ENCODE measurements at regions not wholly inside any gene's neighbourhood (a gene's known extent, or its start where the extent isn't known, plus 50 kb on each side); places are given as distances from the start of the nearest gene placed in this dataset.
"Not testable (repeated sequence)": the region's sequence is repeated elsewhere in the genome, so short reads cannot be mapped to it uniquely, and the experiment has no call there.

DNA sequence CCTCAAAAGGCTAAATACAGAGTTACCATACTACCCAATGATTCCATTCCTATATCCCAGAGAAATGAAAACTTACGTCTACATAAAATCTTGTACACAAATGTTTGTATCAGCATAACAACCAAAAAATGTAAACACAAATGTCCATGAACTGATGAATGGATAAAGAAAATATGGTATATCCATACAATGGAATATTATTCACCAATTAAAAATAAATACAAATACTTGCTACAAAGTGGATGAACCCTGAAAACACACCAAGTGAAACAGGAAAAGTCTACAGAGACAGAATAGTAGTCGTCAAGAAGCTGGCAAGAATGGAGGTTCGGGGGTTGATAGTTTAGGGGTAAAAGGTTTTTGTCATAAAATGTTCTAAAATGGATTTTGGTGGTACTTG, 54.0 kb upstream of the ANKRD28 start:
- no peak for DNase-seq

DNA sequence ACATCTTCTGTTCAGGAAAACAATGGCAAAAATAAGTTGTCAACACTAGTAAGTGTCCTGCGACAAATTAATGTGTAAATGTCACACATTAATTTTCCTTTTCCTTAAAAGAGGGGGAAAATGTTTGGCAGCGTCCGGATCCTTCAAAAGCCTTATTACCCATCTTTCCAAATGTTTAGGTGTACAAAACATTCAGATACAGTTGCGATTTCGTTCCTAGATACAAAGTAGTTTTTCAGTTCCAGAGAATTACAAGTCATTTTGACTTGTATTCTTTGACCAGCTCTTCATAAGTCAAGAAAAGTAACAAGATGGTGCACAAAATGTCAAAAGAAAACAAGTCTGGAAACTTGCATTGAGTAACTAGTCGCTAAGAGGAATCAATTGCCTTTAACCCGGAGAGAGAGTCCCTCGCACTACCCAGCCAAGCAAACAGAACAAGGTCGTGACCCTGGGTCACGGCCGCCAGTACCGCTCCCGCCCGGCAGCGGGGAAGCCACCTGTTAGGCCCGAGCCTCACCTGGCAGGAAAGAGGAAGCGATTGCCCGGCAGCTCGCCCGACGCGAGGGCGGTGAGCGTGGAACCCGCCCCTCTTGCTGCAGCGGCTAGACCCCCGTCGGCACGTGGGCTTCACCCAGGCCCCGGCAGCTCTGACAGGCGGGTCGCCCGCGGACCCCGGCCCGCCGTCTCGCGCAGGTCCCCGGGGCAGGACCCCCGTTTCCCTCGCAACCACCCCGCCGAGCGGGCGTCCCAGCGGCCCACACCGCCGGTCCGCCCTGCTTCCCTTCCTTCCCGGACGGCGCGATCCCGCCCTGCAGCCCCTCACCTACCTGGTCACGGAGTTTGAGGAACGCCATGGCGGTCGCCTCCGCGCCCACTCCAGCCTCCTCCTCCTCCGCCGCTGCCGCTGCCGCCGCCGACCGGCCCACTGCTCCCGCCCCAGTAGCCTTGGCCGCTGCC, 61.0 kb upstream of the ANKRD28 start:
- DNase-seq, result peak in 6 of 14 donors; percentile 12 to 54 (median 26)

DNA sequence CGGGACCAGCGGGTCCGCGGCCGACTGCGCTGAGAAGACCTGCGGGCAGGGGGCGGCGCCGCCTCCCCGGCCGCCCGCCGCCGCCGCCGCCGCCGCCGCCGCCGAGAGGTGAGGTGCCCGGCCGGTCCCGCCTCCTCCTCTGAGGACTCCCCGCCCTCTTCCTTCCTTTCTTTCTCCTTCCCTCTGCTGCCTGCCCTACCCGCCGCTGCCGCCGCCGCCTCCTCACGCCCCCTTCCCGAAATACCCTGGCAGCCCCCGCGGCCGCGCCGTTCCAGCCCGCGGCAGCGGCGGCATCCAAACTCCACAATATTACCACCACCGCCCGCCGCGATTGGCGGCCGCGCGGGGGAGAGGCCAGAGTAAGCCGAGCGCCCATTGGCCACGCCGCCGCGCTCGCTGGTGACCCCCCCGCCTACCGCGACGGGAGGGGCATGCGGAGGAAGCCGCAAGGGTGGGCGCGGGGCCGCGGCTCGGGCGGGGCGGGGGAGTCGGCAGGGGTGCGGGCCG, 61.8 kb upstream of the ANKRD28 start:
- peak in 13 of 14 donors; percentile 33 to 90 (median 77) for DNase-seq

DNA sequence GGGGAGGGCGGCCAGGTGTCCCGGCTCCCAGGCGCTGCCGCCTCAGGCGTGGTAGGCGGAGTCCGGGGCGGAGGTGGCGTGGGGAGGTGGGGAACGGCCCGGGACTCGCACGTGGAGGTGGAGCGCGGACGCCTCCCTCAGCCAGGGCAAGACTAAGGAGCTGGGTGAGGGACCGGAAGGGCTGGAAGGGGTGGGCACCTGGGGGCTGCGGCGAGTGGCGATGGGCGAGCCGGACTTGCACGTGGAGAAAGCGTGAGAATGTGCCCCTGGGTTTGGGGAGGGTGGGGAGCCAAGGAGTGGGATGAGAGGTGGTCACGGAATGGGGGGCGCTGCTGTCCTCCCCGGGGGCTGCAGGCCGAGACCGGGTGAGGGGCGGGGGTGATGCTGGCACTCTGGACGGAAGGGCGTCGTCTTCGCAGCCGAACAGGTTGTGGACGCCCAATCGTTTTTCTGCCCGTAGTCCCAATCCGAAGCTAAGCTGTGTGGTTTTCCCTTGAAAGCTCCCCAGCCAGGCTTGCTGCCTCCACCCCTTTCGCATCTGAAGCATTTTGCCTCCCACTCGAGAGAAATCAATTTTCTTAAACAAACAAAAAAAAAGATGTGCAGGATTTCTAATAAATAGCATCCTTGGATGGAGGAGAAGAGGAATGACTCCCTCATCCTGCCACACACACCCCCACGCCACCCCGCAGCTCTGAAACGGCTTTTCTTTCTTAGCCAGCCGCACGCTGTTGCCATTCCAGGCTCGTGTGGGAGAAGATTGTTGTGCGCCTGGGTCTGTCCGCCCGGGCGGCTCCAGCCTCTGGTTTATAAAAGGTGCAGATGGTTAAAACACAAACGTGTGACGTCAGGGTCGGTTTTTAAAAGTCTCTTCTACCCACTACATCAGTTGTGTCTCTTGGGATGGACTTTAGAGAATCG, 62.5 kb upstream of the ANKRD28 start:
- peak in 12 of 14 donors; percentile 18 to 83 (median 59) for DNase-seq

DNA sequence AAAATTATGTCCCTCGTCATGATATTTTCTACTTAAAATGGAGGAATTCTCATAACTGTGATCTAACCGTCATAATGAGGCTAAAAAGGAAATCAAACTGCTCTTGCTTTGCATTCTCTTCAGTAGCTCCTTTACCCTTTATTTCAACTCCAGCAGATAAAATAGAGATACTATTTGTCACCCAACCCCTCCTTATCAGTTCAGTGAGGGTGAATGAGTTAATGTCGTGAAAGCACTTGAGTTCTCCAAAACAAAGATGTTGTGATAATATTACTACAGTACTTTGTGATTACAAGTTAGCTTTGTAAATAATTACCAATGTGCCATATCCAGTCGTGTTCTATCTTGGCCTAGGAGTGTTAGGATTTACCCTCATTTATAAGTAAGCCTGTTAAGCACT, 63.4 kb upstream of the ANKRD28 start:
- peak in 1 of 14 donors; percentile 30 for DNase-seq

DNA sequence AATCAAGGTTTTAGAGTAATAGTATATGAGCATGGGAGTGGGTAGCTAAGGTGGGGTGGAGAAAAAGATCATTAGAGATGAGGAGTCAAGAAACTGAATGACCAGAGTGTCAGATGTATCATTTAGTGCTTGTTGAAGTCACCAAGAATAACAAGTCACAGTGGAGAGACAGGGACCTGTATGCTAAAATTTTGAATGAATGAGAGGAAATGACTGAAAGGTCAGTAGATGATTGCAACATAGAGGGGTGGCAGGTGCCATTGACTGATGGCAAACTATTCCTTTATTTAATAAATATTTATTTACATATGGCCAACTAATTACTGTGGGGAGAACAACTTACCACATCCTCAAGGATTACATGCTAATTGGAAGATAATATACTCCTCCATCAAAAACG, 75.0 kb upstream of the ANKRD28 start:
- DNase-seq, result no peak

DNA sequence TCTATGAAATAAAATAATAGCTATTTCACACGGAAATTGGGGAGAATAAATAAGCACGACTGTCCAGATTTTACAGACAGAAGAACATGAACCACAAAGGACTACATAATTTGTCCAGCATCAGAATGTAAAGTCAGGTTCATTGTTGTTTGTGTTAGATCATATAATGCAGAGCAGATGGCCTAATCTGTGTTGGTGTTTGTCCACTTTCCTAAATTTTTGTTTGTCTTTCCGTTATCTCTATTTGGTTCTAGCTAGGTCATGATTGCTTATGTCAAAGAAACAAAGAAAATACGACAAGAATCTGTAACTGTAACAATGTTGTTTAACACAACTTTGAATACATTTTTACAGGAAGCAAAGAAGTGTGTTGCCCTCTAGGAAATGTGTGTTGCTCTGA, 75.6 kb upstream of the ANKRD28 start:
- no peak for DNase-seq

DNA sequence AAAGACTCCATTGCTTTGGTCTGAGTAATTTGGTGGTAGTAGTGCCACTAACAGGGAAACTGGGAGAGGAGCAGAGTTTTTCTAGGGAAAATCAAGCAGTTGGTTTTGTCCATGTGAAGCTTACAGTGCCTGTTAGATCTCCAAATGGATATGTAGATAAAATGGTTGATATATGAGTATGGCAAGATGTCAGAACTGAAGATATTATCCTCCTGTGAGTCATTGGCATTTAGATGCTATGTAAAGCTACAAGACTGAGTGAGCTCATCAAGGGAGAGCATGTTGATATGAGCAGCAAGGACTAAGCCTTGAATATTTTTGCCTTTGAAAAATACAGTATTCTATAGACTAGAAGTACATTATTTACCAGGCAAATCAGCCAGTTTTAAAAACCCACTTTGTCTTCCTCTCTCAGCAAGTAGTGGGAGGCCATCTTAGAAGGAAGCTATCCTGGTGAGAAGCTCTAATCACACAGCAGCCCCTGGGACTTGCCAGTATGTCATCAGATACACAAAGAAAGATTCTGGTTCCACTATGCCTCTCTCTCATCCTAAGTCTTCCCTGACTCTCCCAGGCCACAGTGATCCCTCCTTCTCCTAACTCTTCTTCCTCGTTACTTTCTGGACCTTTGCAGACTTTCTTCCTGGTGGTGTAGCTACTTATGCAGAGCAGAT, 77.4 kb upstream of the ANKRD28 start:
- DNase-seq, result no peak

DNA sequence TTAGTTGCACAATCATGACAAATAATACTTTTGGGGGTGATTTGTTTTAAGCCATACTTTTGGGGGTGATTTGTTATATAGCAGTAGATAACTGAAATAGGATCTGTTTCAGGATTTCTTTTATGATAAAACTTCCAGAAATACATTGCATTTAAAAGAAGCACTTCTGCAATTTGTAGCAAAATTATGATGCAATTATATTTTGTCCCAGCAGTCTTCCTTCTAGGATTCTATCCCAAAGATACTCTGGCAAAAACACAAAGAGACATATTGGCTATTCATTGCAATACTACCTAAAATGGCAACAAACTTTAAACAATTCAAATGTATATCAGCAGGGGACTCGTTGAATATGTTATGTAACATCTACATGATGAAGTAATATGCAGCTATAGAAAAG, 78.9 kb upstream of the ANKRD28 start:
- no peak for DNase-seq

DNA sequence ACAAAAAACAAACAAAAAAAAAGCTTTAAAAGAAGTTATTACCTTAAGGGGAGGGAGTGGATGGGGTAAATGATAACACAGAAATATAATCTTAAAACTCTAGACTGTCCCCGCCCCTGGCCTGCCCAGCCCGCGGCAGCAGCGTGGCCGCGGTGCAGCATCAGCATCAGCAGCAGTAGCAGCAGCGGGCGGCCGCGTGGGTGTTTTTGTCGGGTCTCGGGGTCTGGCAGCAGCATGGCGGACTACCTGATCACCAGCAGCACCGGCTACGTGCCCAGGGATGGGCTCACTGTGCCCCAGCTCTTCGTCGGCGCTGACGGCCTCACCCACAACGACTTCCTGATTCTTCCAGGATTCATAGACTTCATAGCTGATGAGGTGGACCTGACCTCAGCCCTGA, 80.0 kb upstream of the ANKRD28 start:
- DNase-seq, result no peak

DNA sequence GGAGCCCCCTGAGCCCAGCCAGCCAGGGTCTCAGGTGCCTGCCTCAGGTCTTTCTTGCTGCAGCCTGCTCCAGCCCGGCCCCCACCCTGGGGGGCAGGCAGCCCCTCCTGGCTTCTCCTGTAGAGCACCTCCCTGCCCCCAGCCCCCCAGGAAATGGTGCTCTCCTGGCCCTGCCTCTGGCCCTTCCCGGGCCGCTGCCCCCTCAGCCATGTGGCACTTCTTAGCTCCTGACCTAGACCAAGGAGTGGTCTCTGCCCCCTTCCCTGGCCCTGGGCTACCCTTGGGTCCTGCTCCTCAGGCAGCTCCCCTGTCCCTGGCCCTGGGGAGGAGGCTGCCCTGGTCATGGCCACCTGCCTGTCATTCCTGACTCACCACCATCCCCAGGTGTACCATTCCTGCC, 82.0 kb upstream of the ANKRD28 start:
- not testable (repeated sequence) for DNase-seq

DNA sequence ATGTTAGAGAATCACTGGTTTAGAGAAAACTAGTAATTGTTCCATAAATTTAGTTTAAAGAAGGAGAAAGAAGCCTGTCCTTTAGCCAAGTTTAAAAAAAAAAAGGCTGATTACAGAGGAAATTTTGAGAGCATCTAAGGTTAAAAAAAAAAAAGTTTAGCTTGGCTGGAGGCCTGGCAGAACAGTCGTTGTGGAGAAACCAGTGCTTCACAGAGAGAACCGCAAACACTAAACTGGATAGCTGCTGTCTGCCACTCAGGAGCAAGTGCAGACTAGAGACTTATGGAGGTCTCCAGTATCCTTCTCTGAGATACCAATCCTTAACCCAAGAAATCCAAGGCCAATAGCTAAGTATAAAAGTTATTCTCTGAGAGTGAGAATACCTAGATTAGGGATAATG, 84.8 kb upstream of the ANKRD28 start:
- no peak for DNase-seq

DNA sequence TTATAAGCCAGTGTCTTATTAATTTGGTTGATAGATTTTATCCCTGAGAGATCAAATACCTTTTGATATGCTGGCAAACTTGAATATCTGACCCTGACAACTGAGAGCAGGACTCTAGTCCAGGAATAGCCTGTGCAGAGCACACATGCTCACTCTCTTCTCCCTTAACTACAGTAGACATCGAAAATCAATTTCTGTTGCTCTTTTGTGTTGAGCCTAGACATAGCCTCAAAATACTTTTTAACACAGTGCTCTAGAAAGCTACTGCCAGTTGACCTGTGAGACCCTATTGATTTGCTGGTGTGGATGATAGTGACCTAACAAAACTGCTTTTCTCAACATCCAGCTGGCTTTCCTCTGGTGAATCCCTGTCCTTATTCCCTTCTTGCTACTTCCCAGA, 86.4 kb upstream of the ANKRD28 start:
- no peak for DNase-seq

DNA sequence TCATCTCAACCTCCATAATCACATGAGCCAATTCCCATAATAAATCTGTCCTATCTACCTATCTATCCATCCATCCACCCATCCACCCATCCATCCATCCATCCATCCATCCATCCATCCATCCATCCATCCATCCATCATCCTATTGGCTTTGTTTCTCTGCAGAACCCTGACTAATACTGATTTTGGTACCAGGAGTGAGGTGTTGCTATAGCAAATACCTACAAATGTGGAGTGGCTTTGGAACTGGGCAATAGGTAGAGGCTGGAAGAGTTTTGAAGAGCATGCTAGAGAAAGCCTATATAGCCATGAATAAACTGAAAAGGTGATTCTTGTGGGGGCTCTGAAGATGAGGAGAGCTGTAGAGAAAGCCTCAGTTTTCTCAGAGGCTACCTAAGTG, 88.7 kb upstream of the ANKRD28 start:
- no peak for DNase-seq

DNA sequence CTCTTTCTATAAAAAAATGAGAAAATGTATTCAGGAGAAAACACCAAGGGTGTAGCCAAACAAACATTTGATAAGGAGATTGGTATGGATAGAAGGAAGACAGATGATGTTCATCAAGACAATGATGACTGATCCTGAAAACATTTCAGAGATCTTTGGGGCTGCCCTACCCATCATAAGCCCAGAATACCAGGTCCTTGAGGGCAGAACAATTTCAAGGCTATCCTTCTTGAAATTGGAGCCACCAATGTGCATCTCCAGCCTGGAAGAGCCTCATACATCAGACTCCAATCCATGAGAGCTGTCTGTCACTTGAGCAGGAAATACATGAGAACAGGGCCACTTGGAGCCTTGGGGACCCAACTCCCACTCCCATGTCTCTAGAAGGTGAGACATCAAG, 89.5 kb upstream of the ANKRD28 start:
- DNase-seq, result no peak

DNA sequence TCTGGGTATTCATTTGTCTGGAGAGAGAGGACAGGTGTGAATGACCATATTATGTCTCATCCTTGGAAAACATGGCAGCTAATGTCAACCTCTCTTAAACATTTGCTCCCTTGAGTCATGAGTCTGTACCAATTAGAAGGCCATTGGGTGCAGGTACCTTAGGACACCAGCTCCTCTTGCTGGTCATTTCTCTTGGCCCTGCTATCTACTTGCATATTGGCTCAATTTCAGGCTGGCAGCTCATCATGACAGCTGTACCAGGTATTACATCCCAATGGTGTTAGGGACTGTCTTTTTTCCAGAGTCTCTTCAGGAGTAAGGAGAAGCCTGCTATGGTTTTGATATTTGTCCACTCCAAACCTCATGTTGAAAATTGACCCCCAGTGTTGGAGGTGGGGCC, 92.2 kb upstream of the ANKRD28 start:
- DNase-seq, result no peak

DNA sequence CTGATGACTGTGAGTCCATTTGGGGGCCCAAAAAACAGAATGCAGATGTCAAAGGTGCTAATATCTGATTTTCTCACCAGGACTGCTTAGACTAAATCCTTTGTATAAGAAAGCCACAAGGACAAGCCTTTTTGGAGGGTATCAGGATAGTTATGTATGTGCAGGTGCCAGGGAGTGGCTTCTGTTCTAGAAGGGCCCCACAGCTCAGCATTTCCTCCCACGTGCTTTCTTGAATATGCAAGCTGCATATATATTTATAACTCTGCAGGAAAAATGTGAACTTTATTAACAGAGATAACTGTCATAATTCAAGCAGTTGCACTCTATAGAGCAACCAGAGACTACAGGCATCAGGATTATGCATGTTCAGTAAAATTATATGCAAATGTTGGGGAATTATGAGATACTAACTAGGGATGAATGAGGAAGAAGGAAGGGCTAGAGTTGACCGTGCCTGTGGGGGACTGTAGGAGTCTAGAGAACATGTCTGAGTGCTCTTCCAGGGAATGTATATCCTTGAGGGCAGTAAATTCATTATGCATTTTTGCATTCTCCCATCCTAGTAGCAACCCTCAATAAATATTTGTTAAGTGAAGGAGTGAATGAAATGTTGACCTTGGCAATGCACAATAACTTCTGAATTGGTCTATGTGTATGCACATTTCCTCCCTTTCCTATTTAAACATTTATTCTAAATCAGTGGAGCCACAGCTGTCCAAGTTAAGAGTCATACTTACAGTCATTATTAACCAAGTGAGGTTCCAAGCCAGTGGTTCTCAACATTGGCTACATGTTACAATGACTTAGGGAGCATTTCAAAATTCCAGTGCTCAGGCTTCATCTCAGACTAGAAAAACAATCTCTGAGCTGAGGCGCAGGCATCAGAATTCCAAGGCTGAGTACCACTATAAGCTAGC, 94.8 kb upstream of the ANKRD28 start:
- DNase-seq, result no peak

DNA sequence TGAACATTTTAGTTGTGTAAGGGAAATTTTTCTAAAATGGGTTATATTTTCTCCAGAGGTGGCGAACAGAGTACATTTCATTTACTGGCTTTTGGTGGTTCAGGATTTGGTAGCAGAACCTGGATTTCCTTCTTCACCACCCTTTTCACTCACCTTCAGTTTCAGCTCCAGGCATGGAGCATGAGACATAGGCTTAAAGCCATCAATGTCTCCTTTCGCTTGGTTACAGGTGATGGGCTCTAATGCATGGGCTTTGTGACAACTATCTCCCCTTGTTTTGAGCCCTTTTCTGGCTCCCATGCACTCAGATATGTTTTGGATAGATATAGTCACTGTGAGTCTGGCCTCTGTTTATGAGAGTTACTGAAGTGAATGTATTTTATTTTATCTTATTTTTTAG, 96.6 kb upstream of the ANKRD28 start:
- no peak for DNase-seq

DNA sequence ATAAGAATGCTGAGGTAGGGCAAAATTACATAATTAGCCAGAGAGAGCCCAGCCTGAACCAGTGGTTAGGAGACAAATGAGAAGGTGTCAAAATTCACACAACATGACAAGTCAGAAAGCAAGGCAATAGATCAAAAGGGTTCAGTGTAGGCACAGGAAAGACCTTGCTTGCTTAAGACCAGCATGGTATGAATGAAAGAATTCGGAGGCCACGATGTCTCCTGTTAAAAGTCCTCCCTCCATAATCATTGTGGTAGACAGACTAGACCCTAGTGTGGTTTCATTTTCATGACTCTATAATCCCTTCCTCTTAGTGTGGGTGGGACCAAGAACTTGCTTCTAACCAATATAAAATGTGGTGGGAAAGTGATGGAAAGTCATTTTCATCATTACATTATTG, 98.7 kb upstream of the ANKRD28 start:
- DNase-seq, result no peak

DNA sequence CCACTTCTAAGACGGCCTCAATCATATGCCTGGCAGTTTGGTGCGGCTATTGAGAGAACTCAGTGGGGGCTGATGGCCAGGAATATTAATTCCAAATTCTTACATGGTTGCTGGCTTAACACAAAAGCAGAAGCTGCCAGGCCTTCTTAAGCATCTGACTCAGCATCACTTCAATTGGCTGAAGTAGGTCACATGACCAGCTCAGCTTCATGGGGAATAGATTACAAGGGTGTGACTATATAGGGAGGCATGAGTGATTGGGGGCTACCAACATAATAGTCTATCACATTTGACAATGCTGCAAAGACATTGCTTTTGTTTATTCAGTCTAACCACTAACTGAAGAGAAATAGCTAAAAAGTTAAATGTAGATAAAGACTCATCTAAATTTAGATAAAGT, 101.6 kb upstream of the ANKRD28 start:
- no peak for DNase-seq

DNA sequence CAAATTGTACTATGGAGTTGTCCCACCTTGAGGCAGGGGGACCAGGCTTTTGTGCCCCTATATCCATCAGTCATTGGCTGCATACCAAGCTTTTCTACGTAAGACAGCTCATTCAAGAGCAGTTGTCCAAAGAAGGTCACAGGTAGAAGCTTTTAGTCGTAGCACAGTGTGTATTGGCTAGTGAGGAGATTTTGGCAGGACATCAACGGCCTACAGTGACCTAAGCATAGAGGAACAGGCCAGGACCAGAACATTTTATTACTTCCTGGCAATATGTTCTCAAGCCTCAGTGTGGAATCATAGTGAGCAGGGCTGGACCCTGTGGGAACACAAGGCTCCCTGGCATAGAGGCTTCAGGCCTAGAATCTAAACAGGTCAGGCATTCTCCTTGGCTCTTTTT, 105.4 kb upstream of the ANKRD28 start:
- peak in 4 of 14 donors; percentile 10 to 96 (median 12) for DNase-seq
